Pancreas (tissue), 10 donors: ENCODE measurements at regions not wholly inside any gene's neighbourhood (a gene's known extent, or its start where the extent isn't known, plus 50 kb on each side); places are given as distances from the start of the nearest gene placed in this dataset.
A peak's percentile ranks its signal among the peaks of the same experiment; 100 is the strongest.

Experiments used
- ATAC-seq, 4 donors: fragments of 200-7000 bp; cut with Tn5 transposase; one replicate each; pipeline versions ENCODE4 v1.8.0 to v1.9.1; 2020; ENCODE audit warnings: mild to moderate bottlenecking in 4 of 4, moderate library complexity in 4 of 4
- DNase-seq, 6 donors: peaks; one replicate each; pipeline ENCODE4 v3.0.0-alpha.2; 2020
- FAIRE-seq: peaks from 2 replicates; lab custom pipeline; 2012; peaks lifted over from hg19 to GRCh38; lab: Jason Lieb, UNC
- H3K27ac ChIP-seq, 4 donors: fragments of 200-600 bp; sonication (generic); 1 replicate in 3 of 4; 2 replicates in 1 of 4; pipeline versions ENCODE4 v1.5.0 to v1.8.0; 2020
- H3K27me3 ChIP-seq, 4 donors: fragments of 200-600 bp; one replicate each; pipeline ENCODE4 v1.8.0; 2021
- H3K36me3 ChIP-seq, 3 donors: fragments of 200-600 bp; sonication (generic) in 1 of 3; one replicate each; pipeline versions ENCODE4 v1.5.0 to v1.8.0; 2020 to 2021
- H3K4me1 ChIP-seq, 3 donors: fragments of 200-600 bp; one replicate each; pipeline ENCODE4 v1.8.0; 2021
- H3K4me3 ChIP-seq, 4 donors: fragments of 200-600 bp; sonication (generic) in 2 of 4; one replicate each; pipeline versions ENCODE4 v1.5.0 to v1.8.0; 2020 to 2021
- H3K9me3 ChIP-seq, 4 donors: fragments of 200-600 bp; one replicate each; pipeline ENCODE4 v1.8.0; 2021
- CTCF ChIP-seq, 4 donors: fragments of 200-600 bp; sonication (generic) in 3 of 4; IDR thresholded peaks; one replicate each; pipeline versions ENCODE4 v1.5.0 to v1.8.0; 2021; ENCODE audit warnings: antibody characterized with exemption in 4 of 4
- WGBS, 2 donors: extraction: QIAGEN DNeasy Blood & Tissue Kit; methylation state at CpG; one replicate each; pipeline ENCODE4 v1.1.7; 2013; 5-methylcytosine and 5-hydroxymethylcytosine counted together
- intact Hi-C, 3 donors: fragments of 100-400 bp; cut with DNase I; formaldehyde crosslinking; loops; one replicate each; pipeline versions ENCODE4 v1.11.1 to v1.14.2; 2022
- donor health status: healthy with polysubstance abuse.
- donor health status: DM: no; HTN: no; CAD: no; lungs with moderate emphysema.
- donor health status: DM: no; HTN: no; CAD: no.
- donor health status: control.
- donor health status: control.
- donor health status: Bipolar disorder and iron deficiency.
- donor health status: DM: yes; HTN: yes; CAD: no.
- donor health status: DM: no; HTN: no; CAD: no.
- donor health status: DM: no; HTN: no; CAD: no.
- donor health status: DM: yes; HTN: yes; CAD: no.

GRCh38 chr3:193840111-193840641, 247.2 kb downstream of the OPA1 start:
- TF ChIP-seq CTCF (IDR thresholded peaks at IDR 0.05), result no peak
- Histone ChIP-seq H3K9me3 (no peaks in the 10 kb centered on the region), H3K4me1 (peaks cover 26 to 30% (median 30%) of the 10 kb centered on the region in 3 donors), H3K36me3 (no peaks in the 10 kb centered on the region), H3K27ac (no peak overlapping the region), H3K27me3 (no peaks in the 10 kb centered on the region), H3K4me3 (no peak overlapping the region)
- ATAC-seq (no peak), FAIRE-seq (no peak), DNase-seq (no peak)
- WGBS, 2 donors, result 83 to 85% methylated on average over 2 of the region's 2 CpGs
- intact Hi-C loops, result no loop called here

- H3K36me3 ChIP-seq, result no peaks in the 10 kb centered on the region
- FAIRE-seq (no peak), ATAC-seq (no peak), DNase-seq (no peak)
- H3K27me3 ChIP-seq, result no peaks in the 10 kb centered on the region
- peaks cover 33 to 44% (median 44%) of the 10 kb centered on the region in 3 donors for H3K4me1 ChIP-seq
- H3K9me3 ChIP-seq, result no peaks in the 10 kb centered on the region
- TF ChIP-seq CTCF (IDR thresholded peaks at IDR 0.05), result no peak
- intact Hi-C loops, result no loop called here
- H3K4me3 ChIP-seq, result no peak overlapping the region
- no peak overlapping the region for H3K27ac ChIP-seq
- WGBS, 2 donors, result 91 to 95% methylated on average over 4 of the region's 4 CpGs
These were observed 248.6 kb downstream of the OPA1 start for GRCh38 chr3:193841581-193841980.

GRCh38 chr3:193842029-193842798, 249.2 kb downstream of the OPA1 start:
- WGBS, 2 donors, result 46 to 54% methylated on average over 16 of the region's 16 CpGs
- H3K9me3 ChIP-seq, result no peaks in the 10 kb centered on the region
- no peaks in the 10 kb centered on the region for H3K36me3 ChIP-seq
- H3K4me1 ChIP-seq, result peaks cover 33 to 50% (median 47%) of the 10 kb centered on the region in 3 donors
- DNase-seq (peak in 2 of 6 donors; percentile 35 to 36), FAIRE-seq (no peak), ATAC-seq (peak in 3 of 4 donors; percentile 3 to 24 (median 6))
- no peak for TF ChIP-seq CTCF (IDR thresholded peaks at IDR 0.05)
- peak overlapping the region in 1 of 4 donors; percentile 4 for H3K4me3 ChIP-seq
- peak overlapping the region; percentile 83 to 89 (median 86) for H3K27ac ChIP-seq
- H3K27me3 ChIP-seq, result no peaks in the 10 kb centered on the region
- intact Hi-C loops, result no loop called here

GRCh38 chr3:193842832-193843473, 249.9 kb downstream of the OPA1 start:
- TF ChIP-seq CTCF (IDR thresholded peaks at IDR 0.05), result no peak
- peak overlapping the region; percentile 83 to 89 (median 86) for H3K27ac ChIP-seq
- H3K4me3 ChIP-seq, result no peak overlapping the region
- WGBS, 2 donors, result 64 to 70% methylated on average over 13 of the region's 13 CpGs
- H3K4me1 ChIP-seq, result peaks cover 33 to 53% (median 47%) of the 10 kb centered on the region in 3 donors
- peak in 2 of 4 donors; percentile 2 to 4 for ATAC-seq
- H3K9me3 ChIP-seq, result no peaks in the 10 kb centered on the region
- intact Hi-C loops, result no loop called here
- H3K36me3 ChIP-seq, result no peaks in the 10 kb centered on the region
- H3K27me3 ChIP-seq, result no peaks in the 10 kb centered on the region
- DNase-seq, result no peak
- no peak for FAIRE-seq
